Vagina (tissue), 2 donors: ENCODE measurements at regions not wholly inside any gene's neighbourhood (a gene's known extent, or its start where the extent isn't known, plus 50 kb on each side); places are given as distances from the start of the nearest gene placed in this dataset.

Source experiments
- DNase-seq, 2 donors: peaks; one replicate each; pipeline ENCODE4 v3.0.0-alpha.2; 2017; ENCODE audit errors: extremely low spot score in 2 of 2
- H3K27ac ChIP-seq: fragments of 200-600 bp; sonication (generic); one replicate; pipeline ENCODE4 v1.5.1; 2019
- H3K27me3 ChIP-seq: fragments of 200-600 bp; sonication (generic); one replicate; pipeline ENCODE4 v1.5.1; 2019
- H3K36me3 ChIP-seq, 2 donors: fragments of 200-600 bp; sonication (generic); one replicate each; pipeline ENCODE4 v1.5.1; 2017 to 2019
- H3K4me1 ChIP-seq: fragments of 200-600 bp; sonication (generic); one replicate; pipeline ENCODE4 v1.5.1; 2019
- H3K4me3 ChIP-seq, 2 donors: fragments of 200-600 bp; sonication (generic); 1 replicate in 1 of 2; 2 replicates in 1 of 2; pipeline ENCODE4 v1.5.1; 2016 to 2019
- H3K9me3 ChIP-seq: fragments of 200-600 bp; sonication (generic); one replicate; pipeline ENCODE4 v1.5.1; 2019
- POLR2A ChIP-seq, 2 donors: fragments of 450-650 bp; IDR thresholded peaks; one replicate each; pipeline ENCODE4 v1.6.1; 2017; ENCODE audit warnings: antibody characterized with exemption in 2 of 2, mild to moderate bottlenecking in 2 of 2, moderate library complexity in 2 of 2
- POLR2AphosphoS5 ChIP-seq, 2 donors: sonication (generic); formaldehyde crosslinking; IDR thresholded peaks; one replicate each; pipeline ENCODE4 v1.9.0; 2017; ENCODE audit warnings: antibody characterized with exemption in 2 of 2, mild to moderate bottlenecking in 2 of 2, low read depth in 1 of 2; ENCODE audit not compliant: insufficient read depth in 1 of 2
- intact Hi-C: fragments of 100-400 bp; cut with DNase I; formaldehyde crosslinking; loops from one replicate; pipeline ENCODE4 v1.15.1; 2023
- TF ChIP-seq, protein P1 (sequence below), 3 experiments: fragments of 450-650 bp in 2 of 3; fragments of 200-600 bp in 1 of 3; sonication (generic) in 1 of 3; IDR thresholded peaks; one replicate each; pipeline ENCODE4 v1.5.1; 2017 to 2019; ENCODE audit warnings: antibody characterized with exemption in 3 of 3, mild to moderate bottlenecking in 2 of 3, moderate library complexity in 2 of 3

DNA sequence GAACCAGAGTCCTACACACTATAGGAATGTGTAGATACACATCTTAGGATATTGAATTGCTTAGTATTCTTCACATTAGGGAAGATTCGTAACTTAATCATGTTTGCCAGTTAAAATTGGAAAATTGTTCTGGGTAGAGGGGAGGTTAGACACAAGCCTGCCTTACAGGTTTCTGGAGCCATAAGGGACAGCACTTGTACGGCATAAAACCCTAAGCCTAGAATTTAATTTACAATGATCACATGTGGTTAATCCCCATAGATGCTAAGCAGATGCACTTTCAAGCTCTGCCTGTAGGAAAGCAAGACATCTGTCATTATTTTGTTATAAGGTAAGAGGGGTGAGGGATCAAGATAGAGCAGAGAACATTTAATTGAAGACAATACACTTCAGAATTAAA, 820.7 kb downstream of the NCAM2 start:
- TF ChIP-seq, protein P1, sequence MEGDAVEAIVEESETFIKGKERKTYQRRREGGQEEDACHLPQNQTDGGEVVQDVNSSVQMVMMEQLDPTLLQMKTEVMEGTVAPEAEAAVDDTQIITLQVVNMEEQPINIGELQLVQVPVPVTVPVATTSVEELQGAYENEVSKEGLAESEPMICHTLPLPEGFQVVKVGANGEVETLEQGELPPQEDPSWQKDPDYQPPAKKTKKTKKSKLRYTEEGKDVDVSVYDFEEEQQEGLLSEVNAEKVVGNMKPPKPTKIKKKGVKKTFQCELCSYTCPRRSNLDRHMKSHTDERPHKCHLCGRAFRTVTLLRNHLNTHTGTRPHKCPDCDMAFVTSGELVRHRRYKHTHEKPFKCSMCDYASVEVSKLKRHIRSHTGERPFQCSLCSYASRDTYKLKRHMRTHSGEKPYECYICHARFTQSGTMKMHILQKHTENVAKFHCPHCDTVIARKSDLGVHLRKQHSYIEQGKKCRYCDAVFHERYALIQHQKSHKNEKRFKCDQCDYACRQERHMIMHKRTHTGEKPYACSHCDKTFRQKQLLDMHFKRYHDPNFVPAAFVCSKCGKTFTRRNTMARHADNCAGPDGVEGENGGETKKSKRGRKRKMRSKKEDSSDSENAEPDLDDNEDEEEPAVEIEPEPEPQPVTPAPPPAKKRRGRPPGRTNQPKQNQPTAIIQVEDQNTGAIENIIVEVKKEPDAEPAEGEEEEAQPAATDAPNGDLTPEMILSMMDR (IDR thresholded peaks at IDR 0.05): no peak
- TF ChIP-seq POLR2A (IDR thresholded peaks at IDR 0.05) (no peak), POLR2AphosphoS5 (IDR thresholded peaks at IDR 0.05; ENCODE audit: insufficient read depth in 1 of 2, low read depth in 1 of 2) (no peak)
- DNase-seq: no peak
- intact Hi-C loops: no loop called here
- Histone ChIP-seq H3K27me3 (no peaks in the 10 kb centered on the region), H3K4me1 (no peaks in the 10 kb centered on the region), H3K36me3 (no peaks in the 10 kb centered on the region), H3K9me3 (no peaks in the 10 kb centered on the region), H3K27ac (no peak overlapping the region), H3K4me3 (no peak overlapping the region)

- Histone ChIP-seq H3K27me3 (no peaks in the 10 kb centered on the region), H3K36me3 (no peaks in the 10 kb centered on the region), H3K4me1 (no peaks in the 10 kb centered on the region), H3K9me3 (no peaks in the 10 kb centered on the region), H3K4me3 (no peak overlapping the region), H3K27ac (no peak overlapping the region)
- no peak for DNase-seq
- no peak for TF ChIP-seq POLR2AphosphoS5 (IDR thresholded peaks at IDR 0.05; ENCODE audit: insufficient read depth in 1 of 2, low read depth in 1 of 2)
- TF ChIP-seq, protein P1 (IDR thresholded peaks at IDR 0.05): no peak
- no peak for TF ChIP-seq POLR2A (IDR thresholded peaks at IDR 0.05)
- intact Hi-C loops: no loop called here
Observed at GRCh38 chr21:21828130-21828529, 829.9 kb downstream of the NCAM2 start.

- Histone ChIP-seq H3K27ac (no peak overlapping the region), H3K9me3 (no peaks in the 10 kb centered on the region), H3K36me3 (no peaks in the 10 kb centered on the region), H3K27me3 (no peaks in the 10 kb centered on the region), H3K4me1 (no peaks in the 10 kb centered on the region), H3K4me3 (no peak overlapping the region)
- intact Hi-C loops: no loop called here
- TF ChIP-seq, protein P1 (IDR thresholded peaks at IDR 0.05): no peak
- TF ChIP-seq POLR2AphosphoS5 (IDR thresholded peaks at IDR 0.05; ENCODE audit: insufficient read depth in 1 of 2, low read depth in 1 of 2) (no peak), POLR2A (IDR thresholded peaks at IDR 0.05) (no peak)
- DNase-seq: no peak
Observed at GRCh38 chr21:21831036-21831435, 832.8 kb downstream of the NCAM2 start.

- H3K4me3 ChIP-seq: no peak overlapping the region
Observed at GRCh38 chr21:21845901-21846300, 847.7 kb downstream of the NCAM2 start.

GRCh38 chr21:21851205-21851604, 853.0 kb downstream of the NCAM2 start:
- no peak overlapping the region for H3K4me3 ChIP-seq
- intact Hi-C loops: no loop called here
- H3K4me1 ChIP-seq: no peaks in the 10 kb centered on the region
- DNase-seq: no peak
- TF ChIP-seq POLR2A (IDR thresholded peaks at IDR 0.05): no peak
- H3K27me3 ChIP-seq: no peaks in the 10 kb centered on the region
- H3K27ac ChIP-seq: no peak overlapping the region
- no peaks in the 10 kb centered on the region for H3K9me3 ChIP-seq
- no peaks in the 10 kb centered on the region for H3K36me3 ChIP-seq

More at GRCh38 chr21:21845901-21846300, 847.7 kb downstream of the NCAM2 start:
- no peaks in the 10 kb centered on the region for H3K4me1 ChIP-seq
- H3K27me3 ChIP-seq: no peaks in the 10 kb centered on the region
- H3K27ac ChIP-seq: no peak overlapping the region
- DNase-seq: no peak
- H3K36me3 ChIP-seq: no peaks in the 10 kb centered on the region
- no peak for TF ChIP-seq POLR2AphosphoS5 (IDR thresholded peaks at IDR 0.05; ENCODE audit: insufficient read depth in 1 of 2, low read depth in 1 of 2)
- TF ChIP-seq, protein P1 (IDR thresholded peaks at IDR 0.05): no peak
- TF ChIP-seq POLR2A (IDR thresholded peaks at IDR 0.05): no peak
- intact Hi-C loops: no loop called here
- H3K9me3 ChIP-seq: no peaks in the 10 kb centered on the region

- no peak overlapping the region for H3K27ac ChIP-seq
- TF ChIP-seq POLR2AphosphoS5 (IDR thresholded peaks at IDR 0.05; ENCODE audit: insufficient read depth in 1 of 2, low read depth in 1 of 2): peak in 1 of 2 donors; percentile 43
- TF ChIP-seq POLR2A (IDR thresholded peaks at IDR 0.05): no peak
- no peaks in the 10 kb centered on the region for H3K4me1 ChIP-seq
- no peaks in the 10 kb centered on the region for H3K9me3 ChIP-seq
- no peaks in the 10 kb centered on the region for H3K27me3 ChIP-seq
- H3K4me3 ChIP-seq: no peak overlapping the region
- intact Hi-C loops: no loop called here
- DNase-seq: no peak
- H3K36me3 ChIP-seq: no peaks in the 10 kb centered on the region
Observed at GRCh38 chr21:21851657-21852056, 853.4 kb downstream of the NCAM2 start.
